CD14-positive monocyte (primary cell): ENCODE measurements at regions not wholly inside any gene's neighbourhood (a gene's known extent, or its start where the extent isn't known, plus 50 kb on each side); places are given as distances from the start of the nearest gene placed in this dataset.

Source experiments
- DNase-seq, 3 donors: peaks; one replicate each; pipeline ENCODE4 v3.0.0-alpha.2; 2011 to 2022
- H2AFZ ChIP-seq: 2 replicates; pipeline ENCODE4 v1.6.0; 2012; ENCODE audit warnings: mild to moderate bottlenecking, low read depth, low read length, inconsistent platforms; ENCODE audit not compliant: insufficient read depth, poor library complexity, severe bottlenecking
- H3K27ac ChIP-seq, 2 donors: 1 replicate in 1 of 2; 2 replicates in 1 of 2; pipeline ENCODE4 v1.5.1; 2012 to 2013; ENCODE audit warnings: low read length in 2 of 2, control low read depth in 1 of 2, inconsistent platforms in 1 of 2, low read depth in 1 of 2, mild to moderate bottlenecking in 1 of 2
- H3K27me3 ChIP-seq, 2 donors: one replicate each; pipeline versions ENCODE4 v1.6.0 to v1.6.1; 2011 to 2013; ENCODE audit warnings: low read length in 2 of 2; ENCODE audit not compliant: control insufficient read depth in 2 of 2, insufficient read depth in 2 of 2
- H3K36me3 ChIP-seq, 2 donors: replicated peaks in 1 of 2; 1 replicate in 1 of 2; 2 replicates in 1 of 2; pipeline versions ENCODE4 v1.5.1 to v1.6.1; 2012 to 2013; ENCODE audit warnings: low read length in 2 of 2, control low read depth in 1 of 2, inconsistent platforms in 1 of 2, mild to moderate bottlenecking in 1 of 2; ENCODE audit not compliant: insufficient read depth in 2 of 2, control insufficient read depth in 1 of 2
- H3K4me1 ChIP-seq, 2 donors: 1 replicate in 1 of 2; 2 replicates in 1 of 2; pipeline versions ENCODE4 v1.5.1 to v1.6.1; 2012 to 2013; ENCODE audit warnings: low read length in 2 of 2, control low read depth in 1 of 2, inconsistent platforms in 1 of 2, mild to moderate bottlenecking in 1 of 2, moderate library complexity in 1 of 2; ENCODE audit not compliant: insufficient read depth in 2 of 2, control insufficient read depth in 1 of 2
- H3K4me2 ChIP-seq: replicated peaks from 2 replicates; pipeline ENCODE3; 2012; ENCODE audit warnings: low read length, moderate library complexity, mild to moderate bottlenecking; ENCODE audit not compliant: poor library complexity, severe bottlenecking; ENCODE audit errors: extremely low read depth
- H3K4me3 ChIP-seq, 3 experiments: fragments of 200-600 bp in 1 of 3; sonication (generic) in 1 of 3; replicated peaks in 1 of 3; 1 replicate in 2 of 3; 2 replicates in 1 of 3; pipeline ENCODE4 v1.5.1; 2011 to 2013; ENCODE audit warnings: low read length in 3 of 3, mild to moderate bottlenecking in 3 of 3, control low read depth in 2 of 3, low read depth in 2 of 3, inconsistent platforms in 1 of 3, moderate library complexity in 1 of 3
- H3K79me2 ChIP-seq: 2 replicates; pipeline ENCODE4 v1.6.0; 2012; ENCODE audit warnings: mild to moderate bottlenecking, control low read depth, inconsistent platforms, low read length, moderate library complexity; ENCODE audit not compliant: insufficient read depth
- H3K9ac ChIP-seq: 2 replicates; pipeline ENCODE4 v1.6.0; 2017; ENCODE audit warnings: low read length, mild to moderate bottlenecking; ENCODE audit not compliant: insufficient read depth, poor library complexity, severe bottlenecking
- H3K9me3 ChIP-seq, 2 donors: replicated peaks in 1 of 2; 1 replicate in 1 of 2; 2 replicates in 1 of 2; pipeline versions ENCODE4 v1.5.1 to v1.6.1; 2012 to 2013; ENCODE audit warnings: low read length in 2 of 2, control low read depth in 1 of 2; ENCODE audit not compliant: control insufficient read depth in 1 of 2, insufficient read depth in 1 of 2
- H4K20me1 ChIP-seq: 2 replicates; pipeline ENCODE4 v1.6.0; 2012; ENCODE audit warnings: mild to moderate bottlenecking, low read length, control low read depth, moderate library complexity; ENCODE audit not compliant: insufficient read depth
- H3K27ac Mint-ChIP-seq, 7 donors: one replicate each; pipeline ENCODE4 v1.8.0; 2020; ENCODE audit warnings: mild to moderate bottlenecking in 7 of 7, mixed read lengths in 7 of 7, moderate library complexity in 6 of 7, inconsistent platforms in 2 of 7
- H3K27me3 Mint-ChIP-seq, 3 donors: one replicate each; pipeline ENCODE4 v1.8.0; 2021 to 2022; ENCODE audit warnings: low read depth in 3 of 3, mild to moderate bottlenecking in 3 of 3, mixed read lengths in 3 of 3, moderate library complexity in 3 of 3, inconsistent platforms in 1 of 3
- H3K36me3 Mint-ChIP-seq, 2 donors: one replicate each; pipeline ENCODE4 v1.8.0; 2020; ENCODE audit warnings: mixed read lengths in 2 of 2, inconsistent platforms in 1 of 2, mild to moderate bottlenecking in 1 of 2
- H3K4me1 Mint-ChIP-seq: one replicate; pipeline ENCODE4 v1.8.0; 2020; ENCODE audit warnings: mild to moderate bottlenecking, mixed read lengths
- H3K4me3 Mint-ChIP-seq, 2 donors: one replicate each; pipeline ENCODE4 v1.8.0; 2020; ENCODE audit warnings: mild to moderate bottlenecking in 2 of 2, mixed read lengths in 2 of 2, moderate library complexity in 1 of 2
- H3K9me3 Mint-ChIP-seq, 7 donors: one replicate each; pipeline ENCODE4 v1.8.0; 2020 to 2022; ENCODE audit warnings: mixed read lengths in 7 of 7, mild to moderate bottlenecking in 6 of 7, moderate library complexity in 6 of 7, inconsistent platforms in 2 of 7
- WGBS: methylation state at CpG from one replicate; pipeline ENCODE4 v1.1.5; 2013; ENCODE audit warnings: missing lambda C conversion rate; ENCODE audit not compliant: insufficient coverage; 5-methylcytosine and 5-hydroxymethylcytosine counted together
- intact Hi-C, 2 donors: fragments of 100-400 bp; cut with micrococcal nuclease; formaldehyde crosslinking; loops; one replicate each; pipeline versions ENCODE4 v1.15.0 to v1.15.1; 2023
- TF ChIP-seq, protein P1 (sequence below): fragments of 200-600 bp; IDR thresholded peaks from one replicate; pipeline ENCODE4 v1.8.0; 2022; ENCODE audit warnings: antibody characterized with exemption, mild to moderate bottlenecking

DNA sequence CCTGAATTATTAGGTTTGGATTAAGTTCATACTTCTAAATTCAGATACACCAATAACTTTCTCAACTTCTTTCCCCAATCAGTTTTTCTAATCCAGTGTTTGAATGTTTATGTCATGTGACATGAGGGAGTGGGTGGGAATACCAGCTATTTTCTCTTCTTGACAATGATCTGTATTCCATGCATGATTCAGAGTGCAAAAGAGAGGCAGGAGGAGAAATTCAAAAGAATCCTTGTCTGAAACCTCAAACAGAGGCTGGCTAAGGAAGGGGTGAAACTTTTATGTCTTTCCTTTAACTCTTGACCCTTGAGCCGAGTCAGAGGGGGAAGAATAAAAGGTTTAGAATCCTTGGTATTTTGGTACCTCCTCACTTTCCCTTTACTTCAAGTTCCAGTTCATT lies 544.7 kb downstream of the SPRY1 start:
- DNase-seq, result no peak
- no peaks in the 10 kb centered on the region for H3K36me3 Mint-ChIP-seq
- WGBS, result no CpG with 5 or more reads among the region's 1 CpG
- H3K4me1 ChIP-seq, result no peaks in the 10 kb centered on the region
- H3K4me1 Mint-ChIP-seq, result no peaks in the 10 kb centered on the region
- H3K4me2 ChIP-seq, result no peak overlapping the region
- peaks cover 0 to 2% (median 0%) of the 10 kb centered on the region in 3 donors for H3K27me3 Mint-ChIP-seq
- intact Hi-C loops, result no loop called here
- no peaks in the 10 kb centered on the region for H3K36me3 ChIP-seq
- TF ChIP-seq, protein P1, sequence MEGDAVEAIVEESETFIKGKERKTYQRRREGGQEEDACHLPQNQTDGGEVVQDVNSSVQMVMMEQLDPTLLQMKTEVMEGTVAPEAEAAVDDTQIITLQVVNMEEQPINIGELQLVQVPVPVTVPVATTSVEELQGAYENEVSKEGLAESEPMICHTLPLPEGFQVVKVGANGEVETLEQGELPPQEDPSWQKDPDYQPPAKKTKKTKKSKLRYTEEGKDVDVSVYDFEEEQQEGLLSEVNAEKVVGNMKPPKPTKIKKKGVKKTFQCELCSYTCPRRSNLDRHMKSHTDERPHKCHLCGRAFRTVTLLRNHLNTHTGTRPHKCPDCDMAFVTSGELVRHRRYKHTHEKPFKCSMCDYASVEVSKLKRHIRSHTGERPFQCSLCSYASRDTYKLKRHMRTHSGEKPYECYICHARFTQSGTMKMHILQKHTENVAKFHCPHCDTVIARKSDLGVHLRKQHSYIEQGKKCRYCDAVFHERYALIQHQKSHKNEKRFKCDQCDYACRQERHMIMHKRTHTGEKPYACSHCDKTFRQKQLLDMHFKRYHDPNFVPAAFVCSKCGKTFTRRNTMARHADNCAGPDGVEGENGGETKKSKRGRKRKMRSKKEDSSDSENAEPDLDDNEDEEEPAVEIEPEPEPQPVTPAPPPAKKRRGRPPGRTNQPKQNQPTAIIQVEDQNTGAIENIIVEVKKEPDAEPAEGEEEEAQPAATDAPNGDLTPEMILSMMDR, result no peak
- H3K27ac Mint-ChIP-seq, result no peak overlapping the region
- no peaks in the 10 kb centered on the region for H3K79me2 ChIP-seq
- H3K27ac ChIP-seq, result no peak overlapping the region
- H2AFZ ChIP-seq, result no peak overlapping the region
- no peak overlapping the region for H3K4me3 Mint-ChIP-seq
- H3K9me3 Mint-ChIP-seq, result peaks cover 0 to 3% (median 0%) of the 10 kb centered on the region in 7 donors
- H3K27me3 ChIP-seq, result no peaks in the 10 kb centered on the region
- no peaks in the 10 kb centered on the region for H4K20me1 ChIP-seq
- no peaks in the 10 kb centered on the region for H3K9me3 ChIP-seq
- no peak overlapping the region for H3K4me3 ChIP-seq
- no peak overlapping the region for H3K9ac ChIP-seq

DNA sequence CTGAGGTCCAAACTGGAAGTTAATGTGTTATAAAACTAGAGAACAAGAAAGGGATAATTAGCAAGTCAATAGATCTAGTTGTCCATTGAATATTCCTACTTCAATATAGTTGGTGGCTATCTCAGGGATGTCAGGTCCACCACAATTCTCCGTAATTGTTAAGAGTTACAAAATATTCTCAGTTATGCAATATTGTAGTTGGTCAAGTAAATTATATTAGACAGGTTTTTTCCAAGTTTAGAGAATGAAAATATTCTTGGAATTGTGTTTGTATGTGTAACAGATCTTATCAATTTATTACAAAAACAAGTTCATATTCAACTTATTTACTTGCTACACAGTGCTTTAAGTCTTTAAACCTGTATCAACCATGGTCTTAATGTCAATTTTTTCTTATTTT lies 547.4 kb downstream of the SPRY1 start:
- Histone ChIP-seq H3K4me2 (no peak overlapping the region), H3K79me2 (no peaks in the 10 kb centered on the region), H3K27ac (no peak overlapping the region), H4K20me1 (no peaks in the 10 kb centered on the region), H3K9ac (no peak overlapping the region), H3K9me3 (no peaks in the 10 kb centered on the region), H3K36me3 (no peaks in the 10 kb centered on the region), H3K4me3 (no peak overlapping the region), H3K4me1 (no peaks in the 10 kb centered on the region), H3K27me3 (no peaks in the 10 kb centered on the region), H2AFZ (no peak overlapping the region)
- Mint-ChIP-seq H3K4me1 (no peaks in the 10 kb centered on the region), H3K9me3 (peaks cover 0 to 3% (median 2%) of the 10 kb centered on the region in 7 donors), H3K27me3 (peaks cover 0 to 2% (median 0%) of the 10 kb centered on the region in 3 donors), H3K36me3 (no peaks in the 10 kb centered on the region), H3K4me3 (no peak overlapping the region), H3K27ac (no peak overlapping the region)
- no peak for DNase-seq
- TF ChIP-seq, protein P1, result no peak
- intact Hi-C loops, result no loop called here
- no CpG with 5 or more reads among the region's 1 CpG for whole genome bisulfite sequencing
